SK-N-MC (cell line): ENCODE measurements at regions not wholly inside any gene's neighbourhood (a gene's known extent, or its start where the extent isn't known, plus 50 kb on each side); places are given as distances from the start of the nearest gene placed in this dataset.

ENCODE experiments used
- DNase-seq: peaks from one replicate; pipeline ENCODE4 v3.0.0-alpha.2; 2011; ENCODE audit warnings: low read depth, low spot score
- H3K27ac ChIP-seq: fragments of 200-600 bp; sonication (generic); 2 replicates; pipeline ENCODE4 v1.5.1; 2016; ENCODE audit warnings: mixed run types
- H3K36me3 ChIP-seq: fragments of 200-600 bp; sonication (generic); 2 replicates; pipeline ENCODE4 v1.6.1; 2017; ENCODE audit warnings: antibody characterized with exemption, low read length, mixed read lengths; ENCODE audit not compliant: insufficient read depth
- H3K4me3 ChIP-seq: fragments of 200-600 bp; sonication (generic); 2 replicates; pipeline ENCODE4 v1.5.1; 2016
- H3K9ac ChIP-seq: fragments of 200-600 bp; sonication (generic); 2 replicates; pipeline ENCODE4 v1.8.0; 2017; ENCODE audit warnings: mixed run types, mixed read lengths; ENCODE audit not compliant: insufficient read length
- H3K9me3 ChIP-seq: fragments of 200-600 bp; sonication (generic); 2 replicates; pipeline ENCODE4 v1.6.1; 2017; ENCODE audit warnings: low read depth, mild to moderate bottlenecking, antibody characterized with exemption, low read length, moderate library complexity, mixed read lengths
- EZH2 ChIP-seq: fragments of 200-600 bp; sonication (generic); IDR thresholded peaks from one replicate; pipeline ENCODE4 v1.6.1; 2017; ENCODE audit warnings: antibody characterized with exemption
- FOXP2 ChIP-seq: optimal IDR thresholded peaks from 2 replicates; pipeline ENCODE3; 2011; ENCODE audit warnings: mild to moderate bottlenecking, moderate library complexity; ENCODE audit not compliant: insufficient read depth; ENCODE audit errors: extremely low read length, control extremely low read depth
- POLR2AphosphoS5 ChIP-seq: IDR thresholded peaks from 2 replicates; pipeline ENCODE4 v1.6.1; 2012; ENCODE audit warnings: mild to moderate bottlenecking, low read depth, low read length, borderline replicate concordance

GRCh38 chr10:58028597-58029366 lies 238.9 kb downstream of the IPMK start:
- Histone ChIP-seq H3K4me3 (no peak overlapping the region), H3K9ac (no peak overlapping the region), H3K27ac (no peak overlapping the region), H3K9me3 (no peaks in the 10 kb centered on the region), H3K36me3 (no peaks in the 10 kb centered on the region)
- no peak for TF ChIP-seq EZH2
- no peak for DNase-seq

- Histone ChIP-seq H3K36me3 (no peaks in the 10 kb centered on the region), H3K9me3 (no peaks in the 10 kb centered on the region), H3K9ac (no peak overlapping the region), H3K4me3 (no peak overlapping the region), H3K27ac (no peak overlapping the region)
- no peak for TF ChIP-seq EZH2
- no peak for TF ChIP-seq POLR2AphosphoS5
- no peak for TF ChIP-seq FOXP2
- DNase-seq: no peak
Measured at GRCh38 chr10:58027426-58027825, 240.3 kb downstream of the IPMK start.

- Histone ChIP-seq H3K4me3 (no peak overlapping the region), H3K9ac (no peak overlapping the region), H3K36me3 (no peaks in the 10 kb centered on the region), H3K9me3 (no peaks in the 10 kb centered on the region), H3K27ac (no peak overlapping the region)
- DNase-seq: no peak
- no peak for TF ChIP-seq FOXP2
- TF ChIP-seq POLR2AphosphoS5: no peak
- TF ChIP-seq EZH2: no peak
Measured at GRCh38 chr10:58026036-58026435, 241.7 kb downstream of the IPMK start.

- Histone ChIP-seq H3K9ac (no peak overlapping the region), H3K36me3 (no peaks in the 10 kb centered on the region), H3K27ac (no peak overlapping the region), H3K9me3 (no peaks in the 10 kb centered on the region), H3K4me3 (no peak overlapping the region)
- TF ChIP-seq FOXP2 (no peak), POLR2AphosphoS5 (no peak), EZH2 (no peak)
- no peak for DNase-seq
Measured at GRCh38 chr10:58023341-58024073, 244.2 kb downstream of the IPMK start.

DNA sequence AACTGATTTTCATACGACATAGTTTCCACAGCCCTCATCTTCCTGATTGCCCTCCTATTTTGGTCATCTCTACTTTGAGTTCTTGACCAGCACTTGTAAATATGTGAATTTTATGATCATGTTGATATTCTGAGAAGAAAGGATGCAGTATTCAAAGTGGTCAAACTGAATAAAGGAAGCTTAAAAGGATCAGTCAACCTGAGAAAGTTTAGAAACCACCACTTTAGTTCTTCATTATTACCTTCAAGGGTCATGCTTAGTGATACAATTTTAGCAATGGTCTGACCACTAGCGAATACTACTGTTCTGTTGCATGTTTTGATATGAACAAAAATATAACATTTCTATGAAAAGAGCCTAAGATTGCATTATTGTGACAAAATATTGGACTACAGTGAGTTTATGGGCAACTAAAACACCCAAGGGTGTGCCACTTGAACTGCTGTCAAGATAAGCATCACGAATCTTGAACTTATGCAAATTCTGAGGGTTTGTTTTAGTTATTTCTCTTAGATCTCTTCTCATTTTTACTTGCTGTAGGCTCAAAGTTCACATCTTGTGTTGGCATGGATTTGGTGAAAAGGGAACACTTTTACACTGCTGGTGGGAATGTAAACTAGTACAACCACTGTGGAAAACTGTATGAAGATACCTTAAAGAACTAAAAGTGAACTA lies 247.7 kb downstream of the IPMK start:
- DNase-seq: no peak
- Histone ChIP-seq H3K27ac (no peak overlapping the region), H3K36me3 (no peaks in the 10 kb centered on the region), H3K9me3 (no peaks in the 10 kb centered on the region), H3K4me3 (no peak overlapping the region), H3K9ac (no peak overlapping the region)
- TF ChIP-seq FOXP2 (no peak), EZH2 (no peak), POLR2AphosphoS5 (no peak)

DNA sequence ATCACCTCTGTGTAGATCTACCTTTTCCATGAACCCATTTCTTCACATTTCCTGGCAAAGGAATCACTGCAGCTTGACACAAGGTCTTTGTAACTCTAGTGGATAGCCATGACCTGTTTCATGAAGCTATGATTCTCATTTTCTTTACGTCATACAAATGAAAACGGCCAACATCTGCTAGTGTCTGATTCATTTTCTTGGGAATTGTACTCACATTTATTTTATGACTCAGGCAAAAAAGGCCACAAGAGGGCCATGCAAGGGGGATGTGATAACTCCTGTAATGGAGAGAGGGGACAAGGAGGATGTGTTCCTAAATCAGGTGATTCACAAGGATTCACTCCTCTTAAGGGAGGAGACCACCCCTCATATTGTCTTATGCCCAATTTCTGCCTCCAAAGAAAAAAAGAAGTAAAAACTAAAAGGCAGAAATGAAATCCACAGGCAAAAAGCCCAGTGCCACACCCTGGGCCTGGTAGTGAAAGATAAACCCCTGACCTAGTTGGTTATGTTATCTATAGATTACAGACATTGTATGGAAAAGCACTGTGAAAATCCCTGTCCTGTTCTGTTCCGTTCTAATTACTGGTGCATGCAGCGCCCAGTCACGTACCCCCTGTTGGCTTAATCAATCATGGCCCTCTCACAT lies 249.9 kb downstream of the IPMK start:
- no peaks in the 10 kb centered on the region for H3K36me3 ChIP-seq
- no peak for TF ChIP-seq FOXP2
- no peak for TF ChIP-seq EZH2
- no peak for TF ChIP-seq POLR2AphosphoS5
- H3K9me3 ChIP-seq: no peaks in the 10 kb centered on the region
- no peak overlapping the region for H3K9ac ChIP-seq
- no peak for DNase-seq
- no peak overlapping the region for H3K4me3 ChIP-seq
- no peak overlapping the region for H3K27ac ChIP-seq

DNA sequence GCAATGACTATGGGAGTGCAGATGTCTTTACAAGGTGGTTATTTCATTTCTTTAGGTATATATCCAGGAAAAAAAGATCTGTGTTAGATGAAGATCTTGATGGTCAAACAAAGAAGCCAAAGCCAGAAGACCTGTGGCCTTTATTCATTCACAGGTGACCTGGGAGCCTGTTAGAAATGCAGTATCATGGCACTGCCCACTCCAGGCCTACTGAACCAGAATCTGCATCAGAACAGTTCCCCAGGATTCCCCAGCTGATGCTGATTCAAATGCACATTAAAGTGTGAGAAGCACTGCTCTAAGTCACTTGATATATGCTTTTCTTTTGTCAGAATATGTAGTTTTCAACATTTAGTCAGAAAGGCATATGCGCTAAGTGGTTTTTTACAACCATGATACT lies 251.1 kb downstream of the IPMK start:
- no peak for TF ChIP-seq EZH2
- TF ChIP-seq FOXP2: no peak
- TF ChIP-seq POLR2AphosphoS5: no peak
- no peak for DNase-seq
- Histone ChIP-seq H3K36me3 (no peaks in the 10 kb centered on the region), H3K27ac (no peak overlapping the region), H3K9me3 (no peaks in the 10 kb centered on the region), H3K4me3 (no peak overlapping the region), H3K9ac (no peak overlapping the region)

DNA sequence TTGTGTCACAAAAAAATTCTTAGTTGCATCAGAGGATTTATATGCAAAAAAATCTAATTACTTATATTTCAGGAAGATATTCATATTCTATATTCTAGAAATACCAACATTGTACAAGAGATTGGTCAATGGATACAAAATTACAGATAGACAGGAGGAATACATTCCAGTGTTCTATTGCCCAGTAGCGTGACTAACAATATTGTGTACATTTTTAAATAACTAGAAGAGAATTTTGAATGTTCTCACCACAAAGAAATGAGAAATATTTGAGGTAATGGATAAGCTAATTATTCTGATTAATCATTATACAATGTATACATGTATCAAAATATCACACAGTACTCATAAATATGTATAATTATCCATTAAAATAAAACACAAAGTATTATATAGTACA lies 253.3 kb downstream of the IPMK start:
- DNase-seq: no peak
- H3K9me3 ChIP-seq: no peaks in the 10 kb centered on the region
- no peak for TF ChIP-seq POLR2AphosphoS5
- no peak for TF ChIP-seq FOXP2
- no peak for TF ChIP-seq EZH2
- H3K36me3 ChIP-seq: no peaks in the 10 kb centered on the region
- no peak overlapping the region for H3K4me3 ChIP-seq
- H3K27ac ChIP-seq: no peak overlapping the region
- H3K9ac ChIP-seq: no peak overlapping the region
